Prostate gland (tissue), 2 donors: ENCODE measurements at regions not wholly inside any gene's neighbourhood (a gene's known extent, or its start where the extent isn't known, plus 50 kb on each side); places are given as distances from the start of the nearest gene placed in this dataset.

Source experiments
- CTCF ChIP-seq, 4 experiments: fragments of 200-600 bp in 2 of 4; fragments of 450-650 bp in 2 of 4; sonication (generic) in 2 of 4; IDR thresholded peaks; 1 replicate in 3 of 4; 2 replicates in 1 of 4; pipeline ENCODE4 v1.5.1; 2016 to 2019; ENCODE audit warnings: antibody characterized with exemption in 4 of 4, mild to moderate bottlenecking in 2 of 4, moderate library complexity in 2 of 4
- POLR2A ChIP-seq: fragments of 450-650 bp; IDR thresholded peaks from one replicate; pipeline ENCODE4 v1.6.1; 2016; ENCODE audit warnings: antibody characterized with exemption, mild to moderate bottlenecking
- POLR2AphosphoS5 ChIP-seq: sonication (generic); formaldehyde crosslinking; IDR thresholded peaks from one replicate; pipeline ENCODE4 v1.6.1; 2017; ENCODE audit warnings: antibody characterized with exemption

GRCh38 chr3:22276351-22276750, 525.3 kb upstream of the ZNF385D start:
- no peak for TF ChIP-seq POLR2A
- TF ChIP-seq CTCF (IDR thresholded peaks at IDR 0.05), result no peak
- no peak for TF ChIP-seq POLR2AphosphoS5
